ENCODE measurements at regions not wholly inside any gene's neighbourhood (a gene's known extent, or its start where the extent isn't known, plus 50 kb on each side); places are given as distances from the start of the nearest gene placed in this dataset.

DNA sequence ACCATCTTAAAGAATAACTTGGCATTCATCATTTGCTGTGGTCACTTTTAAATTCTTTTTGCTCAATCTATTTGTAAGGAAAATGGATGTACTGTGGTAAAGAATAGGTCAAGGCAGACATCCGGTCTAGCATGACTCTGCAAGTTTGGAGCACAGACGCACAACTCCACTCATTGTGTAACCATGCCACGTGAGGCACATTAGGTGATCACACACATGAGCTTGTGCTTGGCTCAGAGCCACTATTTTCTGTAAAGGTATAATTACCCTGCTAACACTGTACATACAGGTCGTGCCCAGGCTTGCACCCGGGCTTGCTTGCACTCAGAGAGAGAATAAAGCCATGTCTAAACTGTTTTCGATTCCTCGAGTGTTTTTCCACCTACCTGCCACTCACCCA is 1289.1 kb upstream of the ADGRB3 start:
- no peaks in the 10 kb centered on the region for H4K20me1 ChIP-seq (replicated peaks; ENCODE audit: control insufficient read depth, insufficient read depth, low read length)
- ATAC-seq (no peak), DNase-seq (ENCODE audit: extremely low read depth in 1 of 4, low spot score in 3 of 4) (no peak), FAIRE-seq (peak; percentile 40)
- H3K9me1 ChIP-seq (ENCODE audit: control insufficient read depth, insufficient read depth, low read length): no peaks in the 10 kb centered on the region
- H3K27me3 ChIP-seq (ENCODE audit: control insufficient read depth in 2 of 2, insufficient read depth in 2 of 2, low read length in 2 of 2): no peaks in the 10 kb centered on the region
- peak overlapping the region; percentile 20 for H2AFZ ChIP-seq (ENCODE audit: low read depth, low read length)
- in situ Hi-C loops (cut with MboI): no loop called here
- ChIA-PET POLR2A (interaction anchor here (0.5 kb wide), 1 partner anchor 424 kb away, joined by 3 read pairs; no protein-coding TSS in a partner anchor), CTCF (ENCODE audit: low intra/inter-chr PET ratio) (no interaction called here)
- H3K27ac ChIP-seq (ENCODE audit: extremely low read depth, low read depth, low read length): no peak overlapping the region
- H3K4me2 ChIP-seq (ENCODE audit: insufficient read depth, low read length): no peak overlapping the region
- no TSS peak for BruUV-seq (replicated peaks)
- intact Hi-C loops (cut with micrococcal nuclease): no loop called here
- no peak overlapping the region for H3K9ac ChIP-seq (ENCODE audit: insufficient read depth in 1 of 2, low read depth in 2 of 2, low read length in 2 of 2)
- no peaks in the 10 kb centered on the region for H3K4me1 ChIP-seq (replicated peaks in 1 of 2; ENCODE audit: control insufficient read depth in 2 of 2, insufficient read depth in 2 of 2, low read length in 2 of 2)
- no peaks in the 10 kb centered on the region; the same call in 1 of the 2 replicates for H3K9me3 ChIP-seq (replicated peaks; ENCODE audit: control insufficient read depth, insufficient read depth, low read depth, low read length)
- H3K4me3 ChIP-seq: no peak overlapping the region
- no peaks in the 10 kb centered on the region for H3K79me2 ChIP-seq (ENCODE audit: control insufficient read depth, insufficient read depth, low read length)
- no peaks in the 10 kb centered on the region for H3K36me3 ChIP-seq (ENCODE audit: control insufficient read depth, insufficient read depth, low read length)
- WGBS (ENCODE audit: insufficient coverage, low coverage, missing lambda C conversion rate): 14% methylated on average over 7 of the region's 7 CpGs
- TF ChIP-seq GABPA (tag; conservative IDR thresholded peaks at IDR 0.05; ENCODE audit: low read depth): 0 out of 2 replicates have a peak, but pooled peaks have one; percentile 19
- peak; percentile 68 for TF ChIP-seq ETV1 (tag; conservative IDR thresholded peaks at IDR 0.05; ENCODE audit: low read depth)
- TF ChIP-seq ZNF740 (CRISPR knock-in tag; IDR thresholded peaks at IDR 0.05): no peak
- peak in 1 of 2 experiments; percentile 47; a peak in 1 of 4 replicates for TF ChIP-seq ZNF740 (tag; IDR thresholded peaks at IDR 0.05)
- 0 out of 4 replicates have a peak, but pooled peaks of 1 of the 2 experiments have one; percentile 13 for TF ChIP-seq TRIM24 (IDR thresholded peaks at IDR 0.05)
- no peak for TF ChIP-seq CHD2 (IDR thresholded peaks at IDR 0.05; ENCODE audit: low read depth, low read length)
- no peak for TF ChIP-seq RFX1 (IDR thresholded peaks at IDR 0.05)
- TF ChIP-seq E2F8 (IDR thresholded peaks at IDR 0.05; ENCODE audit: low read depth, partially characterized antibody): no peak
- peak; percentile 28; the same call in 1 of the 2 replicates for TF ChIP-seq MAFG (tag; conservative IDR thresholded peaks at IDR 0.05)
- no peak for TF ChIP-seq KDM4B (IDR thresholded peaks at IDR 0.05; ENCODE audit: borderline replicate concordance in 2 of 2, low read depth in 1 of 2)
- no peak for TF ChIP-seq GABPB2 (CRISPR knock-in tag; conservative IDR thresholded peaks at IDR 0.05)
- TF ChIP-seq, protein P1, sequence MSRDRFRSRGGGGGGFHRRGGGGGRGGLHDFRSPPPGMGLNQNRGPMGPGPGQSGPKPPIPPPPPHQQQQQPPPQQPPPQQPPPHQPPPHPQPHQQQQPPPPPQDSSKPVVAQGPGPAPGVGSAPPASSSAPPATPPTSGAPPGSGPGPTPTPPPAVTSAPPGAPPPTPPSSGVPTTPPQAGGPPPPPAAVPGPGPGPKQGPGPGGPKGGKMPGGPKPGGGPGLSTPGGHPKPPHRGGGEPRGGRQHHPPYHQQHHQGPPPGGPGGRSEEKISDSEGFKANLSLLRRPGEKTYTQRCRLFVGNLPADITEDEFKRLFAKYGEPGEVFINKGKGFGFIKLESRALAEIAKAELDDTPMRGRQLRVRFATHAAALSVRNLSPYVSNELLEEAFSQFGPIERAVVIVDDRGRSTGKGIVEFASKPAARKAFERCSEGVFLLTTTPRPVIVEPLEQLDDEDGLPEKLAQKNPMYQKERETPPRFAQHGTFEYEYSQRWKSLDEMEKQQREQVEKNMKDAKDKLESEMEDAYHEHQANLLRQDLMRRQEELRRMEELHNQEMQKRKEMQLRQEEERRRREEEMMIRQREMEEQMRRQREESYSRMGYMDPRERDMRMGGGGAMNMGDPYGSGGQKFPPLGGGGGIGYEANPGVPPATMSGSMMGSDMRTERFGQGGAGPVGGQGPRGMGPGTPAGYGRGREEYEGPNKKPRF (IDR thresholded peaks at IDR 0.05; ENCODE audit: low read depth, low read length): no peak
- peak in 1 of 2 experiments; percentile 54; a peak in 1 of 3 replicates for TF ChIP-seq CBX3 (IDR thresholded peaks at IDR 0.05; ENCODE audit: borderline replicate concordance in 1 of 2, low read length in 2 of 2)

Measured in K562 (cell line).